GM23248 (cell line): ENCODE measurements at regions not wholly inside any gene's neighbourhood (a gene's known extent, or its start where the extent isn't known, plus 50 kb on each side); places are given as distances from the start of the nearest gene placed in this dataset.

ENCODE experiments used
- DNase-seq: peaks from one replicate; pipeline ENCODE4 v3.0.0-alpha.2; 2015
- H2AFZ ChIP-seq: fragments of 200-600 bp; sonication (generic); 2 replicates; pipeline ENCODE4 v1.6.1; 2016; ENCODE audit warnings: antibody characterized with exemption
- H3F3A ChIP-seq: fragments of 200-600 bp; sonication (generic); 2 replicates; pipeline ENCODE4 v1.6.1; 2016; ENCODE audit warnings: mild to moderate bottlenecking, antibody characterized with exemption, mixed run types; ENCODE audit not compliant: insufficient read depth
- H3K27ac ChIP-seq: fragments of 200-600 bp; sonication (generic); 2 replicates; pipeline ENCODE4 v1.5.1; 2016; ENCODE audit warnings: mild to moderate bottlenecking
- H3K27me3 ChIP-seq: fragments of 200-600 bp; sonication (generic); replicated peaks from 2 replicates; pipeline ENCODE4 v1.6.1; 2016; ENCODE audit warnings: mild to moderate bottlenecking; ENCODE audit not compliant: insufficient read depth
- H3K36me3 ChIP-seq: fragments of 200-600 bp; sonication (generic); 2 replicates; pipeline ENCODE4 v1.6.1; 2016; ENCODE audit warnings: low read depth, mild to moderate bottlenecking
- H3K4me1 ChIP-seq: fragments of 200-600 bp; sonication (generic); 2 replicates; pipeline ENCODE4 v1.6.1; 2016; ENCODE audit warnings: mild to moderate bottlenecking; ENCODE audit not compliant: insufficient read depth
- H3K4me2 ChIP-seq: fragments of 200-600 bp; sonication (generic); one replicate; pipeline ENCODE4 v1.6.1; 2016; ENCODE audit warnings: mild to moderate bottlenecking; ENCODE audit not compliant: unreplicated experiment
- H3K4me3 ChIP-seq: fragments of 200-600 bp; sonication (generic); 2 replicates; pipeline ENCODE4 v1.5.1; 2016; ENCODE audit warnings: mild to moderate bottlenecking
- H3K79me2 ChIP-seq: fragments of 200-600 bp; sonication (generic); 2 replicates; pipeline ENCODE4 v1.6.1; 2016; ENCODE audit warnings: mild to moderate bottlenecking; ENCODE audit not compliant: insufficient read depth
- H3K9ac ChIP-seq: fragments of 200-600 bp; sonication (generic); 2 replicates; pipeline ENCODE4 v1.6.1; 2016; ENCODE audit warnings: mild to moderate bottlenecking
- H3K9me2 ChIP-seq: fragments of 200-600 bp; sonication (generic); 2 replicates; pipeline ENCODE4 v1.6.1; 2016; ENCODE audit warnings: mixed run types, mild to moderate bottlenecking, moderate library complexity; ENCODE audit not compliant: insufficient read depth
- H3K9me3 ChIP-seq: fragments of 200-600 bp; sonication (generic); one replicate; pipeline ENCODE4 v1.6.1; 2017; ENCODE audit warnings: low read depth
- H4K20me1 ChIP-seq: fragments of 200-600 bp; sonication (generic); 2 replicates; pipeline ENCODE4 v1.6.0; 2016; ENCODE audit not compliant: insufficient read depth
- EZH2 ChIP-seq: fragments of 200-600 bp; sonication (generic); IDR thresholded peaks from 2 replicates; pipeline ENCODE4 v1.6.1; 2018; ENCODE audit warnings: antibody characterized with exemption, mild to moderate bottlenecking; ENCODE audit not compliant: insufficient read depth, poor library complexity, severe bottlenecking
- EZH2phosphoT487 ChIP-seq: fragments of 200-600 bp; sonication (generic); IDR thresholded peaks from 2 replicates; pipeline ENCODE4 v1.6.1; 2018; ENCODE audit warnings: antibody characterized with exemption, moderate library complexity, mild to moderate bottlenecking, low read depth; ENCODE audit not compliant: insufficient read depth
- WGBS, 2 experiments: methylation state at CpG; one replicate each; pipeline ENCODE4 v1.1.6; 2015 to 2017; ENCODE audit warnings: low lambda C conversion rate in 2 of 2, low coverage in 1 of 2; ENCODE audit errors: missing lambda C conversion rate in 2 of 2; 5-methylcytosine and 5-hydroxymethylcytosine counted together
- in situ Hi-C: fragments of 300-500 bp; cut with MboI; formaldehyde crosslinking; loops from 2 replicates; pipeline ENCODE4 v1.15.0; 2020

GRCh38 chr1:199283794-199284193, 645.0 kb downstream of the PTPRC start:
- no peak overlapping the region for H3K27ac ChIP-seq
- no peak for DNase-seq
- no peak overlapping the region for H3K4me2 ChIP-seq
- no peak overlapping the region for H3K4me3 ChIP-seq
- 5% methylated on average over 2 of the region's 2 CpGs for WGBS, 2 experiments
- TF ChIP-seq EZH2: no peak
- no peak for TF ChIP-seq EZH2phosphoT487
- H3K4me1 ChIP-seq: peaks cover 22% of the 10 kb centered on the region
- in situ Hi-C loops: no loop called here
- H3K9me3 ChIP-seq: no peaks in the 10 kb centered on the region
- H3K36me3 ChIP-seq: no peaks in the 10 kb centered on the region
- H3K9ac ChIP-seq: no peak overlapping the region
- no peaks in the 10 kb centered on the region for H4K20me1 ChIP-seq
- no peaks in the 10 kb centered on the region for H3K79me2 ChIP-seq
- no peak overlapping the region for H2AFZ ChIP-seq
- no peaks in the 10 kb centered on the region; the same call in 1 of the 2 replicates for H3K9me2 ChIP-seq
- H3F3A ChIP-seq: peaks cover 16% of the 10 kb centered on the region
- no peaks in the 10 kb centered on the region for H3K27me3 ChIP-seq

DNA sequence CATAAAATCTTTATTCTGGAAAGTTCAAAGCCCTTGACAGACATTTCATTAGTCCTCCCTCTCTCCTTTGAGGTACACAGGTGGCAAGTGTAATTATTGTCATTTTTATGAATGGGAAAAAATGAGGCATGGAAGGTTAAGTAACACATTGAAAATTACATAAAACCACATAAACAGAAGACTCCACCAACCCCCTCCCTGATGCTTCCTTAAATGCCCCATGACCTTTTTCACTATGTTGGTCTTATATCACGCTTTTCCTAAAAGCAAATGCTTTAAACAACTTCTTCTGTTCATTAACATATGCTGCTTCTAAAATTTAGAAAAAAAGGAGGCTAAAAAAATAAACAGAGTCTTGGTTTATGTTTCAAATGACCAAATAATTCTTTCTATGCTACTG, 648.4 kb downstream of the PTPRC start:
- Histone ChIP-seq H3K9ac (no peak overlapping the region), H3K27ac (no peak overlapping the region), H3K79me2 (no peaks in the 10 kb centered on the region), H3K4me2 (no peak overlapping the region), H3K4me3 (no peak overlapping the region), H3K27me3 (no peaks in the 10 kb centered on the region), H3K9me3 (no peaks in the 10 kb centered on the region), H4K20me1 (no peaks in the 10 kb centered on the region), H3K9me2 (no peaks in the 10 kb centered on the region; the same call in none of the 2 replicates), H3K36me3 (no peaks in the 10 kb centered on the region), H3K4me1 (peaks cover 19% of the 10 kb centered on the region), H2AFZ (no peak overlapping the region), H3F3A (no peaks in the 10 kb centered on the region)
- DNase-seq: no peak
- TF ChIP-seq EZH2phosphoT487: no peak
- TF ChIP-seq EZH2: no peak
- 67 to 68% methylated on average over 1 of the region's 1 CpG for WGBS, 2 experiments
- in situ Hi-C loops: no loop called here

DNA sequence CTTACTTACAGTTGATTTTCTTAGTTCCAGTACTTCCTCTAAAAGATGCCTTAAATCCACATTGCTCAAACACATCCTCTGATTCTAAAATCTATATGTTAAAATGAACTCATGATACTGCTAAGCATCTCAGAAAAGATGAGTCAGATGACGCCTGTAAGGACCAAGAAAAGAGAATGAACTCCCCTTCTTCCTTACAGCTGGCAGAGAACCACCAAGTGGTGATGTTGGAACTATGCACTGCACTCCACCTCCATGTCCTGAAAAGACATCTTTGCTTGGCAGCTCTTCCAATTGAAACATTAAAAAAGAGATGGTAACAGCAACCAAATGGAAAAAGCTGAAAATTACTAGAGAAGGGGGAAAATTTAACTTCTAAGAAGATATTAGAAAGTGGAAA, 648.8 kb downstream of the PTPRC start:
- Histone ChIP-seq H3K79me2 (no peaks in the 10 kb centered on the region), H3K27ac (no peak overlapping the region), H3K4me2 (no peak overlapping the region), H3K9ac (no peak overlapping the region), H4K20me1 (no peaks in the 10 kb centered on the region), H3K27me3 (no peaks in the 10 kb centered on the region), H3K36me3 (no peaks in the 10 kb centered on the region), H3K4me3 (no peak overlapping the region), H3K4me1 (peaks cover 14% of the 10 kb centered on the region), H3K9me3 (no peaks in the 10 kb centered on the region), H2AFZ (no peak overlapping the region), H3F3A (no peaks in the 10 kb centered on the region), H3K9me2 (no peaks in the 10 kb centered on the region; the same call in 1 of the 2 replicates)
- DNase-seq: peak; percentile 24
- TF ChIP-seq EZH2phosphoT487 (no peak), EZH2 (no peak)
- in situ Hi-C loops: no loop called here
- 55 to 77% methylated on average over 1 of the region's 1 CpG for WGBS, 2 experiments

- in situ Hi-C loops: no loop called here
- H3K4me3 ChIP-seq: no peak overlapping the region
- H3K36me3 ChIP-seq: no peaks in the 10 kb centered on the region
- no peaks in the 10 kb centered on the region for H4K20me1 ChIP-seq
- no peak overlapping the region for H3K9ac ChIP-seq
- no peak overlapping the region for H3K4me2 ChIP-seq
- H3F3A ChIP-seq: no peaks in the 10 kb centered on the region
- peaks cover 12% of the 10 kb centered on the region; the same call in 1 of the 2 replicates for H3K4me1 ChIP-seq
- no peaks in the 10 kb centered on the region for H3K27me3 ChIP-seq
- no peaks in the 10 kb centered on the region; the same call in 1 of the 2 replicates for H3K9me2 ChIP-seq
- no peaks in the 10 kb centered on the region for H3K9me3 ChIP-seq
- TF ChIP-seq EZH2phosphoT487 (no peak), EZH2 (no peak)
- no peak overlapping the region for H2AFZ ChIP-seq
- peak; percentile 51 for DNase-seq
- no peaks in the 10 kb centered on the region for H3K79me2 ChIP-seq
- no peak overlapping the region for H3K27ac ChIP-seq
Observed at GRCh38 chr1:199290186-199290585, 651.3 kb downstream of the PTPRC start.
